H1 (cell line): ENCODE measurements at regions not wholly inside any gene's neighbourhood (a gene's known extent, or its start where the extent isn't known, plus 50 kb on each side); places are given as distances from the start of the nearest gene placed in this dataset.

ENCODE experiments used
- CHD2 ChIP-seq: IDR thresholded peaks from 2 replicates; pipeline ENCODE4 v1.6.1; 2012; ENCODE audit warnings: low read length, improper control_type of control experiment
- EP300 ChIP-seq, 2 experiments: IDR thresholded peaks; 1 replicate in 1 of 2; 2 replicates in 1 of 2; pipeline ENCODE4 v1.6.1; 2011 to 2012; ENCODE audit warnings: low read depth in 2 of 2, low read length in 2 of 2, mild to moderate bottlenecking in 2 of 2, borderline replicate concordance in 1 of 2, inconsistent platforms in 1 of 2, moderate library complexity in 1 of 2
- EZH2 ChIP-seq: fragments of 200-600 bp; sonication (generic); IDR thresholded peaks from 2 replicates; pipeline ENCODE4 v1.7.1; 2012; ENCODE audit warnings: low read depth, mild to moderate bottlenecking, moderate library complexity, low read length, inconsistent platforms; ENCODE audit not compliant: severe bottlenecking
- HDAC2 ChIP-seq, 2 experiments: fragments of 300-600 bp in 1 of 2; sonication (generic) in 1 of 2; IDR thresholded peaks; 2 replicates each; pipeline ENCODE4 v1.6.1; 2011 to 2012; ENCODE audit warnings: low read depth in 2 of 2, low read length in 2 of 2, mild to moderate bottlenecking in 2 of 2, moderate library complexity in 2 of 2, borderline replicate concordance in 1 of 2, inconsistent platforms in 1 of 2
- JUN ChIP-seq: IDR thresholded peaks from 2 replicates; pipeline ENCODE4 v1.6.1; 2011; ENCODE audit warnings: low read depth, mild to moderate bottlenecking, improper control_type of control experiment, low read length
- POLR2A ChIP-seq, 2 experiments: IDR thresholded peaks; 1 replicate in 1 of 2; 2 replicates in 1 of 2; pipeline ENCODE4 v1.6.1; 2011; ENCODE audit warnings: low read depth in 2 of 2, low read length in 2 of 2, mild to moderate bottlenecking in 2 of 2; ENCODE audit errors: control extremely low read depth in 1 of 2
- RBBP5 ChIP-seq: IDR thresholded peaks from 2 replicates; pipeline ENCODE4 v1.7.1; 2012; ENCODE audit warnings: low read depth, mild to moderate bottlenecking, inconsistent platforms, low read length, moderate library complexity, borderline replicate concordance
- RFX5 ChIP-seq: IDR thresholded peaks from 2 replicates; pipeline ENCODE4 v1.6.1; 2011; ENCODE audit warnings: low read depth, low read length, improper control_type of control experiment, borderline replicate concordance
- SP2 ChIP-seq: IDR thresholded peaks from 2 replicates; pipeline ENCODE4 v1.6.1; 2012; ENCODE audit warnings: mild to moderate bottlenecking, low read length, inconsistent platforms
- TCF12 ChIP-seq: IDR thresholded peaks from 2 replicates; pipeline ENCODE4 v1.6.1; 2011; ENCODE audit warnings: low read depth, mild to moderate bottlenecking, low read length
- TF ChIP-seq, protein P1 (sequence below), 3 experiments: IDR thresholded peaks; 1 replicate in 2 of 3; 2 replicates in 1 of 3; pipeline versions ENCODE4 v1.5.1 to v1.6.1; 2011; ENCODE audit warnings: low read length in 3 of 3, mild to moderate bottlenecking in 3 of 3, inconsistent platforms in 2 of 3, low read depth in 1 of 3, moderate library complexity in 1 of 3; ENCODE audit not compliant: insufficient read depth in 1 of 3; ENCODE audit errors: control extremely low read depth in 1 of 3
- TF ChIP-seq, protein P2 (sequence below): IDR thresholded peaks from 2 replicates; pipeline ENCODE4 v1.6.1; 2011; ENCODE audit warnings: low read depth, mild to moderate bottlenecking, low read length; ENCODE audit not compliant: insufficient read depth
- TF ChIP-seq, protein P3 (sequence below): IDR thresholded peaks from 2 replicates; pipeline ENCODE4 v1.6.1; 2012; ENCODE audit warnings: inconsistent platforms

DNA sequence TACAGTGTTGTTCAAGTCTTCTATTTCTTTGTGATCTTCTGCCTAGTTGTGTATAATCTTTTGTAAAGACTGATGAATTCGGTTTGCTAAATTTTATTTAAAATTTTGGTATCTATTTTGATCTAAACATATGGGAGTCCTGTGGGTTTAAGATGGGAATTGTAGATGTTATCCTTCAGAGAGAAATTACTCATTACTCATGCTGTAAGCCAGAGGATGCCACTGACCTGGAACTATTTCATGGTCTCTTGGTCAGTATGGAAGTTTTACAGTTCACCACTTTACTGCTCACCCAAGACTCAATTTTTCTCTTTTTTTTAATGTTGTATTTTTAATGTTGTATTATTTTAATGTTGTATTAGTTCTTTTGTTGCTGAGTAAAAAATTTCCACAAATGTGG is 138.6 kb upstream of the B3GALT2 start:
- no peak for TF ChIP-seq EP300 (IDR thresholded peaks at IDR 0.05; ENCODE audit: borderline replicate concordance in 1 of 2, low read depth in 2 of 2, low read length in 2 of 2)
- TF ChIP-seq, protein P1, sequence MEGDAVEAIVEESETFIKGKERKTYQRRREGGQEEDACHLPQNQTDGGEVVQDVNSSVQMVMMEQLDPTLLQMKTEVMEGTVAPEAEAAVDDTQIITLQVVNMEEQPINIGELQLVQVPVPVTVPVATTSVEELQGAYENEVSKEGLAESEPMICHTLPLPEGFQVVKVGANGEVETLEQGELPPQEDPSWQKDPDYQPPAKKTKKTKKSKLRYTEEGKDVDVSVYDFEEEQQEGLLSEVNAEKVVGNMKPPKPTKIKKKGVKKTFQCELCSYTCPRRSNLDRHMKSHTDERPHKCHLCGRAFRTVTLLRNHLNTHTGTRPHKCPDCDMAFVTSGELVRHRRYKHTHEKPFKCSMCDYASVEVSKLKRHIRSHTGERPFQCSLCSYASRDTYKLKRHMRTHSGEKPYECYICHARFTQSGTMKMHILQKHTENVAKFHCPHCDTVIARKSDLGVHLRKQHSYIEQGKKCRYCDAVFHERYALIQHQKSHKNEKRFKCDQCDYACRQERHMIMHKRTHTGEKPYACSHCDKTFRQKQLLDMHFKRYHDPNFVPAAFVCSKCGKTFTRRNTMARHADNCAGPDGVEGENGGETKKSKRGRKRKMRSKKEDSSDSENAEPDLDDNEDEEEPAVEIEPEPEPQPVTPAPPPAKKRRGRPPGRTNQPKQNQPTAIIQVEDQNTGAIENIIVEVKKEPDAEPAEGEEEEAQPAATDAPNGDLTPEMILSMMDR (IDR thresholded peaks at IDR 0.05; ENCODE audit: control extremely low read depth in 1 of 3, insufficient read depth in 1 of 3, low read depth in 1 of 3, low read length in 3 of 3) = no peak
- TF ChIP-seq EZH2 = no peak
- no peak for TF ChIP-seq RBBP5
- no peak for TF ChIP-seq POLR2A (IDR thresholded peaks at IDR 0.05; ENCODE audit: control extremely low read depth in 1 of 2, low read depth in 2 of 2, low read length in 2 of 2)
- no peak for TF ChIP-seq SP2
- no peak for TF ChIP-seq HDAC2 (IDR thresholded peaks at IDR 0.05; ENCODE audit: borderline replicate concordance in 1 of 2, low read depth in 2 of 2, low read length in 2 of 2)
- TF ChIP-seq RFX5 = no peak
- TF ChIP-seq, protein P2, sequence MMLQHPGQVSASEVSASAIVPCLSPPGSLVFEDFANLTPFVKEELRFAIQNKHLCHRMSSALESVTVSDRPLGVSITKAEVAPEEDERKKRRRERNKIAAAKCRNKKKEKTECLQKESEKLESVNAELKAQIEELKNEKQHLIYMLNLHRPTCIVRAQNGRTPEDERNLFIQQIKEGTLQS = no peak
- no peak for TF ChIP-seq JUN
- TF ChIP-seq TCF12 = no peak
- TF ChIP-seq, protein P3, sequence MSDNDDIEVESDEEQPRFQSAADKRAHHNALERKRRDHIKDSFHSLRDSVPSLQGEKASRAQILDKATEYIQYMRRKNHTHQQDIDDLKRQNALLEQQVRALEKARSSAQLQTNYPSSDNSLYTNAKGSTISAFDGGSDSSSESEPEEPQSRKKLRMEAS = no peak
- TF ChIP-seq CHD2 = no peak
